Small intestine (tissue), 7 donors: ENCODE measurements at regions not wholly inside any gene's neighbourhood (a gene's known extent, or its start where the extent isn't known, plus 50 kb on each side); places are given as distances from the start of the nearest gene placed in this dataset.
A peak's percentile ranks its signal among the peaks of the same experiment; 100 is the strongest.
"Not testable (repeated sequence)": the region's sequence is repeated elsewhere in the genome, so short reads cannot be mapped to it uniquely, and the experiment has no call there.

Source experiments
- DNase-seq, 2 donors: peaks; one replicate each; pipeline versions ENCODE4 v3.0.0 to v3.0.0-alpha.2; 2013
- FAIRE-seq: peaks from 2 replicates; lab custom pipeline; 2012; peaks lifted over from hg19 to GRCh38; lab: Jason Lieb, UNC
- H3K27ac ChIP-seq, 3 donors: one replicate each; pipeline ENCODE4 v1.5.1; 2013; ENCODE audit warnings: low read length in 2 of 3, mild to moderate bottlenecking in 2 of 3, control low read depth in 1 of 3, inconsistent platforms in 1 of 3, low read depth in 1 of 3, moderate library complexity in 1 of 3
- H3K27me3 ChIP-seq, 3 donors: one replicate each; pipeline ENCODE4 v1.6.1; 2013; ENCODE audit warnings: low read length in 3 of 3, inconsistent platforms in 1 of 3; ENCODE audit not compliant: control insufficient read depth in 3 of 3, insufficient read depth in 3 of 3
- H3K36me3 ChIP-seq, 3 donors: one replicate each; pipeline ENCODE4 v1.6.1; 2013; ENCODE audit warnings: low read length in 3 of 3, inconsistent platforms in 1 of 3, low read depth in 1 of 3, mild to moderate bottlenecking in 1 of 3, moderate library complexity in 1 of 3; ENCODE audit not compliant: control insufficient read depth in 3 of 3, insufficient read depth in 2 of 3
- H3K4me1 ChIP-seq, 3 donors: one replicate each; pipeline ENCODE4 v1.6.1; 2013; ENCODE audit warnings: low read length in 2 of 3, inconsistent platforms in 1 of 3, low read depth in 1 of 3, mild to moderate bottlenecking in 1 of 3, moderate library complexity in 1 of 3; ENCODE audit not compliant: control insufficient read depth in 3 of 3, insufficient read depth in 2 of 3
- H3K4me3 ChIP-seq, 3 donors: one replicate each; pipeline ENCODE4 v1.5.1; 2013; ENCODE audit warnings: low read length in 3 of 3, control low read depth in 1 of 3, inconsistent platforms in 1 of 3, low read depth in 1 of 3, mild to moderate bottlenecking in 1 of 3, moderate library complexity in 1 of 3
- H3K9me3 ChIP-seq, 2 donors: one replicate each; pipeline ENCODE4 v1.6.1; 2013; ENCODE audit warnings: low read depth in 1 of 2, low read length in 1 of 2; ENCODE audit not compliant: control insufficient read depth in 2 of 2, insufficient read depth in 1 of 2
- WGBS, 3 donors: extraction: QIAGEN DNeasy Blood & Tissue Kit; methylation state at CpG; one replicate each; pipeline ENCODE4 v1.1.7; 2013; 5-methylcytosine and 5-hydroxymethylcytosine counted together
- donor health status: healthy with polysubstance abuse.
- donor health status: control.
- donor health status: control.
- donor health status: Bipolar disorder and iron deficiency.
- donor health status: healthy.

DNA sequence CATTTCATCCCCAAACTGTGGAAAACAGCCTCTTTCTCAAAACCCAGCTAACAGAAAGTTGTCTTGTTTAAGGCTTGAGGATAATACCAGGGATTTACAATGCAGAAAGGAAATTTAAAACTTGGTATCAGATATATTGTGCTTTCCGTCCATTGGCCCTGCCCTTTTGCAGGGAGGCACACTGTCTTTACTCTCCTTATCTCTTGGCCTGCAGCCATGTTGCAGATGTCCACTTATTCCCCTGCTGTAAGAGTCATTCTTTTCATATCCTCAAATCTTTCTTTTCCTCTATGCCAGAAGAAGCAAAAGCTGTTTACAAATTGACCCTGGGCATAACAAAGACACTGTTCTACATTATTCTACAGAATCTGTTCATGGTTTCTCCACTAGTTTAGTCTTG lies 75.6 kb upstream of the DYNLT3 start:
- FAIRE-seq, result no peak
- H3K4me3 ChIP-seq, result no peak overlapping the region
- H3K4me1 ChIP-seq, result no peaks in the 10 kb centered on the region
- no peaks in the 10 kb centered on the region for H3K36me3 ChIP-seq
- H3K27me3 ChIP-seq, result no peaks in the 10 kb centered on the region
- DNase-seq, result peak in 1 of 2 donors; percentile 28
- no peak overlapping the region for H3K27ac ChIP-seq
- H3K9me3 ChIP-seq, result peaks cover 2 to 8% of the 10 kb centered on the region in 2 donors
- 6 to 42% (median 36%) methylated on average over 1 of the region's 1 CpG for WGBS, 3 donors

DNA sequence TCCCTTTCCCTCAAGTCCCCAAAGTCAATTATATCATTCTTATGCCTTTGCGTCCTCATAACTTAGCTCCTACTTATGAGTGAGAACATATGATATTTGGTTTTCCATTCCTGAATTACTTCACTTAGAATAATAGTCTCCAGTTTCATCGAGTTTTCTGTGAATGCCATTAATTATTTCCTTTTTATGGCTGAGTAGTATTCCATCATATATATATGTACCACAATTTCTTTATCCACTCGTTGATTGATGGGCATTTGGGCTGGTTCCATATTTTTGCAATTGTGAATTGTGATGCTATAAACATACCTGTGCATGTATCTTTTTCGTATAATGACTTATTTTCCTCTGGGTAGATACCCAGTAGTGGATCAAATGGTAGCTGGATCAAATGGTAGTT lies 78.4 kb upstream of the DYNLT3 start:
- H3K9me3 ChIP-seq, H3K4me3 ChIP-seq, DNase-seq, H3K27me3 ChIP-seq, H3K36me3 ChIP-seq, H3K27ac ChIP-seq, FAIRE-seq, H3K4me1 ChIP-seq: not testable (repeated sequence)
- WGBS, 3 donors, result 70 to 90% (median 83%) methylated on average over 4 of the region's 4 CpGs

DNA sequence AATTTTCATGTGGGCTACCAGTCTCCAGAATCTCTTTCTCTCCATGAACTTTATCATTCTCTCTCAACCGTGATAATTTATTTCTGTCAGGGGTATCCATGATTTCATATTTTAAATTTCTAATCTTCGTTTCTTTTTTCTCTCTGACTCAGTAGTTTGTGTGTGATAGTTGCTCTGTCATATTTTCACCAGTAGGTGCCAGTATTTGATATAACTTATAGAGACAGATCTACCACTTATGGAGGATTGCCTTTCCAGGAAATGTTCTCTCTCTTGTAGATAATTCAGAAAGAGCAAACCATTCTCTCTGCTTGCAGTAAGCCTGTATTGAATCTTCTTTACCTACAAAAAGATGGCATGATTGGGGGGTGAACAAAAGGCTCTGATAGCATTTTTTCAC lies 79.3 kb upstream of the DYNLT3 start:
- H3K27ac ChIP-seq, result no peak overlapping the region
- FAIRE-seq, result peak; percentile 94
- no peaks in the 10 kb centered on the region for H3K27me3 ChIP-seq
- no peaks in the 10 kb centered on the region for H3K4me1 ChIP-seq
- no peaks in the 10 kb centered on the region for H3K36me3 ChIP-seq
- DNase-seq, result peak; percentile 36 to 46
- H3K4me3 ChIP-seq, result no peak overlapping the region
- 5 to 6% (median 6%) methylated on average over 2 of the region's 2 CpGs for WGBS, 3 donors
- no peaks in the 10 kb centered on the region for H3K9me3 ChIP-seq

DNA sequence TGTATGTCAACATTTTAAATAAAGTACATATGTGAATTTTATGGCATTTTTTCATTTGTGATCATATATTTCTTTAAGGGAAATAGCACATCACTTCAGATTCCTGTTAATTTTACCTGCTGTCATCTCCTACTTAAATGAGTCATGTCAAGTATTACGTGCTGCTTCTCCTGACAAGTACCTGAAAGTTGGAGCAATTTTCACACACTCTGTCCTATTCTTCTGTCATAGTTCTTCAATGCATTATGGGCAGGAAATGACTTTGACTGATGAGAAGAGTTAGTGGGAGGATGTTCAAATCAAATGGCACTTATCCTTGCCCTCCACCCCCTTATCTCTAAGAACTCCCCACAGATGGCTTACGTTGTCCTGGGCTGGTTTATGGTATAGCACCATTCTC lies 64.2 kb upstream of the SYTL5 start:
- Histone ChIP-seq H3K4me3 (no peak overlapping the region), H3K9me3 (no peaks in the 10 kb centered on the region), H3K27me3 (no peaks in the 10 kb centered on the region), H3K27ac (no peak overlapping the region), H3K36me3 (no peaks in the 10 kb centered on the region), H3K4me1 (no peaks in the 10 kb centered on the region)
- no peak for DNase-seq
- FAIRE-seq, result no peak
- 64 to 90% (median 88%) methylated on average over 2 of the region's 2 CpGs for WGBS, 3 donors

DNA sequence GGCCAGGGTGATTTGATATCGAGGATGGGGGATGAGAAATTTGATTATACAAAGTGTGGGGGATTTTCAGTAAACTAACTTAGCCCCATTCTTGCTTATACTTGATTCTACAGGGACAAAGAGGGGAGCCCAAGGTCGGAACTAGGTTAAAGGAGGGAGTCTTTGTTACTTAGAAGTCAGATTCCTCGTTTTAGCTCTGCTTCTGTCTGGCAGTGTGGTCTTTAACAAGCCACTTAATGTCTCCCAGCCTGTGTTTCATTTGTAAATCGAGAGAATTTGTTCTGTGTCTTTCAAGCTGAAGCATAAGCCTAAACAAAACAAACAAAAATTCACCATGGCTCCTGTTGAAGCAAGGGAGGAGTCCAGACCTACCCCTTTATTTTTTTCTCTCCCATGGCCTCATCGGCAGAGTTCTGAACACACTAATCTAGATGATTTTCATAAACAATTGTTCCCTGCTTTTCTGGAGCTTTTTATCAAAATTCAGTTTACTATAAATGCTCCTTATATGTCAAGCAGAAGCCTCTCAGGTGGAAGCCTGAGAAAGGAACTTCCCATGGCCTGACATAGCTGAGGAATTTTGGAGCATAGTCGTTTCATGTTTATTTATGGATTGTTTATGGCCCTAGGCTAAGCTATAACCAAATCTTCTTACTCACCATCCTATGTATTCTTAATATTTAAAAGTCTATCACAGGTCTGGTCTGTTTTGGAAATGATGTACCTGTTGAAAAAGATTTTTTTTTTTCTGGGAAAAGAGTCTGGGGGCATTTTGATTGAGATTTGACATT lies 62.6 kb upstream of the SYTL5 start:
- DNase-seq, result no peak
- Histone ChIP-seq H3K9me3 (no peaks in the 10 kb centered on the region), H3K4me1 (no peaks in the 10 kb centered on the region), H3K27ac (no peak overlapping the region), H3K27me3 (no peaks in the 10 kb centered on the region), H3K36me3 (no peaks in the 10 kb centered on the region), H3K4me3 (no peak overlapping the region)
- FAIRE-seq, result no peak
- 43 to 66% (median 57%) methylated on average over 6 of the region's 6 CpGs for WGBS, 3 donors

DNA sequence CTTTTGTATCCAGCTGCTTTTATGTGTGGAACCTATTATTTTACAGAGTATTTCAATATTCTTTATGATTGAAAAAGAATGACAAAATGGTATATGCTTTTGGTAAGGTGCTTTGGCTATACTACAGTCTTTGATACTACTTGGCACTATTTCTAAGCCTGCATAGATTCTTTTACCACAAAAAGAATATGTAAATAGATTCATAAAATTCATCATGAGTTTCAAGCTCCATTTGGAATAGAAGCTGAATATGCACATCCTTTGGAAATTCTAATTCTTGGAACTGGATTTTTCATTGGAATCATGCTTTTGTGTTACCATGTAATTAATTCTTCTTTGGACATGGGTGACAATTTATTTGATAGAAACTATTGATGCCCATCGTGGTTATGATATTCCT lies 60.2 kb upstream of the SYTL5 start:
- Histone ChIP-seq H3K27ac (no peak overlapping the region), H3K4me3 (no peak overlapping the region), H3K36me3 (no peaks in the 10 kb centered on the region), H3K27me3 (no peaks in the 10 kb centered on the region), H3K9me3 (no peaks in the 10 kb centered on the region), H3K4me1 (no peaks in the 10 kb centered on the region)
- WGBS, 3 donors, result 72 to 95% (median 86%) methylated on average over 1 of the region's 1 CpG
- DNase-seq (no peak), FAIRE-seq (no peak)

DNA sequence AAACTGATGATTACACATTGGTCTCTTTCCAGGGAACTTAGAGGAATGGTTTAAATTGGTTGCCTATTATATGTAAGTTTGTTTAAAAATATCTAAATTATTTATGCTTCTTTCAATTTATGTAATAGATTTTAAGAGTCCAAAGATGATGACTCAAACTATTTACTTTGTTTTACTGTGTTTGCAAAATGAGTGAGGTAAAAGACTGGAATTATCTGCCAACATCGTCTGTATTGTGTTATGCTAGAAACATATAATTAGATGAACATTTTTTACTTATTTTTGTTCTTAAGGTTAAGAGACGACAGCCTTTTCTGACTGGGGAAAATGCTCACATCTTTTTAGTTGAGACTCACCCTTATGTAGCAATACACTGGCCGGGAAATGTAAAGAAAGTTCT lies 51.1 kb upstream of the SYTL5 start:
- 60 to 64% (median 64%) methylated on average over 3 of the region's 3 CpGs for WGBS, 3 donors
- DNase-seq, result no peak
- FAIRE-seq, result peak; percentile 47
- Histone ChIP-seq H3K4me1 (peaks cover 0 to 5% (median 0%) of the 10 kb centered on the region in 3 donors), H3K9me3 (no peaks in the 10 kb centered on the region), H3K36me3 (no peaks in the 10 kb centered on the region), H3K27me3 (no peaks in the 10 kb centered on the region), H3K27ac (no peak overlapping the region), H3K4me3 (no peak overlapping the region)

DNA sequence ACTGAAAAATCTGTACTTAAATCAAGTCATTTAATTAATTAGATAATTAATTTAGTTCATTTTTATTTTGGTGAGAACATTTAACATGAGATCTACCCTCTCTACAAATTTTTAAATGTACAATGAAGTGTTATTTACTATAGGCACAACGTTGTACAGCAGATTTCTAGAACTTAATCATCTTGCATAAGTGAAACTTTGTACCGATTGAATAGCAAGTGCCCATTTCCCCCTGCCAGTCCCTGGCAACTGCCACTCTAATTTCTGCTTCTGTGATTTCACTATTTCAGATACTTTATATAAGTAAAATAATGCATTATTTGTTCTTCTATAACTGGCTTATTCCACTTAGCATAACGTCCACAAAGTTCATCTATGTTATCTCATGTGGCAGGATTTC lies 50.1 kb upstream of the SYTL5 start:
- FAIRE-seq, result no peak

More for the DNA sequence above, 50.1 kb upstream of the SYTL5 start:
- Histone ChIP-seq H3K4me1 (peaks cover 0 to 5% (median 0%) of the 10 kb centered on the region in 3 donors), H3K36me3 (no peaks in the 10 kb centered on the region), H3K9me3 (no peaks in the 10 kb centered on the region), H3K27me3 (no peaks in the 10 kb centered on the region), H3K4me3 (no peak overlapping the region), H3K27ac (no peak overlapping the region)
- DNase-seq, result no peak
- WGBS, 3 donors, result 37 to 65% (median 40%) methylated on average over 3 of the region's 3 CpGs
